ENCODE measurements at regions not wholly inside any gene's neighbourhood (a gene's known extent, or its start where the extent isn't known, plus 50 kb on each side); places are given as distances from the start of the nearest gene placed in this dataset.
"Not testable (repeated sequence)": the region's sequence is repeated elsewhere in the genome, so short reads cannot be mapped to it uniquely, and the experiment has no call there.

- DNase-seq (ENCODE audit: low read depth in 1 of 2, low spot score in 1 of 2): no peak
- H3K27me3 ChIP-seq (ENCODE audit: insufficient read depth, poor library complexity, severe bottlenecking): no peaks in the 10 kb centered on the region
- no peak overlapping the region for H3K4me3 ChIP-seq (replicated peaks; ENCODE audit: insufficient read depth, low read length)
- no peak overlapping the region for H3K27ac ChIP-seq (replicated peaks)
- no peak for TF ChIP-seq POLR2AphosphoS5 (IDR thresholded peaks at IDR 0.05; ENCODE audit: low read depth)
- TF ChIP-seq, protein P1, sequence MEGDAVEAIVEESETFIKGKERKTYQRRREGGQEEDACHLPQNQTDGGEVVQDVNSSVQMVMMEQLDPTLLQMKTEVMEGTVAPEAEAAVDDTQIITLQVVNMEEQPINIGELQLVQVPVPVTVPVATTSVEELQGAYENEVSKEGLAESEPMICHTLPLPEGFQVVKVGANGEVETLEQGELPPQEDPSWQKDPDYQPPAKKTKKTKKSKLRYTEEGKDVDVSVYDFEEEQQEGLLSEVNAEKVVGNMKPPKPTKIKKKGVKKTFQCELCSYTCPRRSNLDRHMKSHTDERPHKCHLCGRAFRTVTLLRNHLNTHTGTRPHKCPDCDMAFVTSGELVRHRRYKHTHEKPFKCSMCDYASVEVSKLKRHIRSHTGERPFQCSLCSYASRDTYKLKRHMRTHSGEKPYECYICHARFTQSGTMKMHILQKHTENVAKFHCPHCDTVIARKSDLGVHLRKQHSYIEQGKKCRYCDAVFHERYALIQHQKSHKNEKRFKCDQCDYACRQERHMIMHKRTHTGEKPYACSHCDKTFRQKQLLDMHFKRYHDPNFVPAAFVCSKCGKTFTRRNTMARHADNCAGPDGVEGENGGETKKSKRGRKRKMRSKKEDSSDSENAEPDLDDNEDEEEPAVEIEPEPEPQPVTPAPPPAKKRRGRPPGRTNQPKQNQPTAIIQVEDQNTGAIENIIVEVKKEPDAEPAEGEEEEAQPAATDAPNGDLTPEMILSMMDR (IDR thresholded peaks at IDR 0.05; ENCODE audit: insufficient read depth, low read length): no peak
Observed at GRCh38 chr16:9344508-9344907, 253.1 kb downstream of the HAPSTR1 start.

GRCh38 chr16:9345046-9345445, 253.6 kb downstream of the HAPSTR1 start:
- TF ChIP-seq SPI1 (IDR thresholded peaks at IDR 0.05; ENCODE audit: borderline replicate concordance, low read depth): no peak
- TF ChIP-seq POLR2AphosphoS5 (IDR thresholded peaks at IDR 0.05; ENCODE audit: low read depth): no peak
- TF ChIP-seq, protein P1 (IDR thresholded peaks at IDR 0.05; ENCODE audit: insufficient read depth, low read length): no peak
- no peak for TF ChIP-seq GABPA (IDR thresholded peaks at IDR 0.05; ENCODE audit: low read depth)
- TF ChIP-seq, protein P2, sequence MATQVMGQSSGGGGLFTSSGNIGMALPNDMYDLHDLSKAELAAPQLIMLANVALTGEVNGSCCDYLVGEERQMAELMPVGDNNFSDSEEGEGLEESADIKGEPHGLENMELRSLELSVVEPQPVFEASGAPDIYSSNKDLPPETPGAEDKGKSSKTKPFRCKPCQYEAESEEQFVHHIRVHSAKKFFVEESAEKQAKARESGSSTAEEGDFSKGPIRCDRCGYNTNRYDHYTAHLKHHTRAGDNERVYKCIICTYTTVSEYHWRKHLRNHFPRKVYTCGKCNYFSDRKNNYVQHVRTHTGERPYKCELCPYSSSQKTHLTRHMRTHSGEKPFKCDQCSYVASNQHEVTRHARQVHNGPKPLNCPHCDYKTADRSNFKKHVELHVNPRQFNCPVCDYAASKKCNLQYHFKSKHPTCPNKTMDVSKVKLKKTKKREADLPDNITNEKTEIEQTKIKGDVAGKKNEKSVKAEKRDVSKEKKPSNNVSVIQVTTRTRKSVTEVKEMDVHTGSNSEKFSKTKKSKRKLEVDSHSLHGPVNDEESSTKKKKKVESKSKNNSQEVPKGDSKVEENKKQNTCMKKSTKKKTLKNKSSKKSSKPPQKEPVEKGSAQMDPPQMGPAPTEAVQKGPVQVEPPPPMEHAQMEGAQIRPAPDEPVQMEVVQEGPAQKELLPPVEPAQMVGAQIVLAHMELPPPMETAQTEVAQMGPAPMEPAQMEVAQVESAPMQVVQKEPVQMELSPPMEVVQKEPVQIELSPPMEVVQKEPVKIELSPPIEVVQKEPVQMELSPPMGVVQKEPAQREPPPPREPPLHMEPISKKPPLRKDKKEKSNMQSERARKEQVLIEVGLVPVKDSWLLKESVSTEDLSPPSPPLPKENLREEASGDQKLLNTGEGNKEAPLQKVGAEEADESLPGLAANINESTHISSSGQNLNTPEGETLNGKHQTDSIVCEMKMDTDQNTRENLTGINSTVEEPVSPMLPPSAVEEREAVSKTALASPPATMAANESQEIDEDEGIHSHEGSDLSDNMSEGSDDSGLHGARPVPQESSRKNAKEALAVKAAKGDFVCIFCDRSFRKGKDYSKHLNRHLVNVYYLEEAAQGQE (IDR thresholded peaks at IDR 0.05; ENCODE audit: insufficient replicate concordance, low read depth): no peak
- no peak overlapping the region for H3K27ac ChIP-seq (replicated peaks)
- no peak overlapping the region for H3K4me3 ChIP-seq (replicated peaks; ENCODE audit: insufficient read depth, low read length)
- no peak for DNase-seq (ENCODE audit: low read depth in 1 of 2, low spot score in 1 of 2)
- no peaks in the 10 kb centered on the region for H3K27me3 ChIP-seq (ENCODE audit: insufficient read depth, poor library complexity, severe bottlenecking)

DNA sequence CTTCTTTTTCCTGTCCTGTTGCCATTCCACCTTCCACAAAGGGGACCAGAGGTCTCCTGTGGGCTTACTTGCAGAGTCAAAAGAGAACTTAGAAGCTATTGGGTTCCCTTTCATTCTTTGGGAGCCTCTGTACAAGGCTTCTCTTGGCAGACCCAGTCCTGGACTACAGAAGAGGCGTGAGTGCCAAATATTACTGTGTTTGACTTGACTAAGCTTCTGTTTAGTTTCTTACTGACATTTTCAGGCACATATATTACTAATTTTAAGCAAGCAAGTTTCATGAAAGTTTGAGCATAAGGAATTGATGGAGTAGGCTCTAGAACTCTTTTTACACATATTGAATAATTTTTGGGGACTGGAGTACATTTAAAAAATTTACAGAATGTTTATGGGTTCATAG, 254.4 kb downstream of the HAPSTR1 start:
- Histone ChIP-seq H3K27me3 (ENCODE audit: insufficient read depth, poor library complexity, severe bottlenecking) (no peaks in the 10 kb centered on the region), H3K27ac (replicated peaks) (no peak overlapping the region), H3K4me3 (replicated peaks; ENCODE audit: insufficient read depth, low read length) (no peak overlapping the region)
- no peak for TF ChIP-seq GABPA (IDR thresholded peaks at IDR 0.05; ENCODE audit: low read depth)
- DNase-seq (ENCODE audit: low read depth in 1 of 2, low spot score in 1 of 2): no peak

GRCh38 chr16:9348912-9349311, 257.5 kb downstream of the HAPSTR1 start:
- TF ChIP-seq SPI1 (IDR thresholded peaks at IDR 0.05; ENCODE audit: borderline replicate concordance, low read depth) (no peak), POLR2AphosphoS5 (IDR thresholded peaks at IDR 0.05; ENCODE audit: low read depth) (no peak), GABPA (IDR thresholded peaks at IDR 0.05; ENCODE audit: low read depth) (no peak)
- TF ChIP-seq, protein P1 (IDR thresholded peaks at IDR 0.05; ENCODE audit: insufficient read depth, low read length): no peak
- TF ChIP-seq, protein P2 (IDR thresholded peaks at IDR 0.05; ENCODE audit: insufficient replicate concordance, low read depth): no peak
- Histone ChIP-seq H3K4me3 (replicated peaks; ENCODE audit: insufficient read depth, low read length) (no peak overlapping the region), H3K27me3 (ENCODE audit: insufficient read depth, poor library complexity, severe bottlenecking) (no peaks in the 10 kb centered on the region), H3K27ac (replicated peaks) (no peak overlapping the region)
- DNase-seq (ENCODE audit: low read depth in 1 of 2, low spot score in 1 of 2): no peak

DNA sequence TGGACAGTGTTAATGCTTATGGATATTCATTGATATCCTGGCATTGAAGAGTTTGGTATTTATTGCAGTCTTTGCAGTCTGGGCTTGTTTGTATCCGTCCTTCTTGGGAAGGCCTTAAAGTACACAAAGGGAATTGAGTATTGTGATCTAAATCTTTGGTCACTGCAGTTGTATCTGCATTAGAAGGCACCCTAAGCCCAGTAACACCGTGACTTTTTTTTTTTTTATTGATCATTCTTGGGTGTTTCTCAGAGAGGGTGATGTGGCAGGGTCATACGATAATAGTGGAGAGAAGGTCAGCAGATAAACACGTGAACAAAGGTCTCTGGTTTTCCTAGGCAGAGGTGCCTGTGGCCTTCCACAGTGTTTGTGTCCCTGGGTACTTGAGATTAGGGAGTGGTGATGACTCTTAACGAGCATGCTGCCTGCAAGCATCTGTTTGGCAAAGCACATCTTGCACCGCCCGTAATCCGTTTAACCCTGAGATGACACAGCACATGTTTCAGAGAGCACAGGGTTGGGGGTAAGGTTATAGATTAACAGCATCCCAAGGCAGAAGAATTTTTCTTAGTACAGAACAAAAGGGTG, 258.0 kb downstream of the HAPSTR1 start:
- not testable (repeated sequence) for H3K4me3 ChIP-seq (replicated peaks; ENCODE audit: insufficient read depth, low read length); H3K27ac ChIP-seq (replicated peaks); DNase-seq (ENCODE audit: low read depth in 1 of 2, low spot score in 1 of 2); H3K27me3 ChIP-seq (ENCODE audit: insufficient read depth, poor library complexity, severe bottlenecking)

DNA sequence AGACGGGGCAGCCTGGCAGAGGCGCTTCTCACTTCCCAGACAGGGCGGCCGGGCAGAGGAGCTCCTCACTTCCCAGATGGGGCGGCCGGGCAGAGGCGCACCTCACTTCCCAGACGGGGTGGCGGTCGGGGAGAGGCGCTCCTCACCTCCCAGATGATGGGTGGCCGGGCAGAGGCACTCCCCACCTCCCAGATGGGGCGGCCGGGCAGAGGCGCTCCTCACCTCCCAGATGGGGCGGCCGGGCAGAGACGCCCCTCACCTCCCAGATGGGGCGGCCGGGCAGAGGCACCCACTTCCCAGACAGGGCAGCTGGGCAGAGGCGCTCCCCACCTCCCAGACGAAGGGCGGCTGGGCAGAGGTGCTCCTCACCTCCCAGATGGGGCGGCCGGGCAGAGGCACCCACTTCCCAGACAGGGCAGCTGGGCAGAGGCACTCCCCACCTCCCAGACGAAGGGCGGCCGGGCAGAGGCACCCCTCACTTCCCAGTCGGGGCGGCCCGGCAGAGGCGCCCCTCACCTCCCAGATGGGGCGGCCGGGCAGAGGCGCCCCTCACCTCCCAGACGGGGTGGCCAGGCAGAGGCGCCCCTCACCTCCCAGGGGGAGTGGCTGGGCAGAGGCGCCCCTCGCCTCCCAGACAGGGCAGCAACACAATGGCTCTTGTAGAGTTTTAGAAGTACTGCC, 258.8 kb downstream of the HAPSTR1 start:
- not testable (repeated sequence) for DNase-seq (ENCODE audit: low read depth in 1 of 2, low spot score in 1 of 2); H3K27ac ChIP-seq (replicated peaks); H3K27me3 ChIP-seq (ENCODE audit: insufficient read depth, poor library complexity, severe bottlenecking); H3K4me3 ChIP-seq (replicated peaks; ENCODE audit: insufficient read depth, low read length)
